HEK293 (cell line): ENCODE measurements at regions not wholly inside any gene's neighbourhood (a gene's known extent, or its start where the extent isn't known, plus 50 kb on each side); places are given as distances from the start of the nearest gene placed in this dataset.
A peak's percentile ranks its signal among the peaks of the same experiment; 100 is the strongest.

Source experiments
- CTCF ChIA-PET: fragments of 350-600 bp; formaldehyde crosslinking; extraction: SDS; loops from one replicate; lab custom pipeline; 2021; ENCODE audit warnings: antibody characterized with exemption; lab: Yijun Ruan, JAX
- POLR2A ChIA-PET: fragments of 300-600 bp; formaldehyde crosslinking; extraction: SDS; loops from one replicate; lab custom pipeline; 2020; ENCODE audit warnings: antibody characterized with exemption, inconsistent platforms; lab: Yijun Ruan, JAX
- H3K27ac ChIP-seq: fragments of 200-500 bp; sonication (Bioruptor generic); 2 replicates; pipeline ENCODE4 v1.5.1; 2014; ENCODE audit warnings: low read depth, low read length, control low read depth, inconsistent platforms; ENCODE audit errors: extremely low read depth
- H3K36me3 ChIP-seq, 2 experiments: fragments of 200-500 bp in 1 of 2; sonication (Bioruptor generic) in 1 of 2; 1 replicate in 1 of 2; 2 replicates in 1 of 2; pipeline ENCODE4 v1.5.1; 2014 to 2017; ENCODE audit warnings: inconsistent platforms in 2 of 2, low read length in 2 of 2; ENCODE audit not compliant: control insufficient read depth in 2 of 2, insufficient read depth in 1 of 2
- H3K4me1 ChIP-seq: fragments of 200-500 bp; sonication (Bioruptor generic); 2 replicates; pipeline ENCODE4 v1.5.1; 2014; ENCODE audit warnings: mild to moderate bottlenecking, low read length, inconsistent platforms; ENCODE audit not compliant: control insufficient read depth, insufficient read depth
- H3K4me3 ChIP-seq: 2 replicates; pipeline ENCODE4 v1.5.1; 2011; ENCODE audit warnings: low read depth, mild to moderate bottlenecking, control low read depth, low read length, moderate library complexity
- H3K9me3 ChIP-seq: fragments of 200-500 bp; sonication (Bioruptor generic); 2 replicates; pipeline ENCODE4 v1.5.1; 2014; ENCODE audit warnings: low read depth, low read length, inconsistent platforms; ENCODE audit not compliant: control insufficient read depth, insufficient read depth
- EGR2 ChIP-seq: fragments of 450-650 bp; formaldehyde crosslinking; IDR thresholded peaks from 2 replicates; pipeline ENCODE4 v1.5.1; 2016; ENCODE audit warnings: low read depth, missing biosample characterization, missing genetic modification characterization
- GLI4 ChIP-seq: fragments of 450-650 bp; formaldehyde crosslinking; IDR thresholded peaks from 2 replicates; pipeline ENCODE4 v1.5.1; 2016; ENCODE audit warnings: missing biosample characterization, missing genetic modification characterization
- PATZ1 ChIP-seq: fragments of 450-650 bp; formaldehyde crosslinking; IDR thresholded peaks from 2 replicates; pipeline ENCODE4 v1.5.1; 2016; ENCODE audit warnings: missing biosample characterization, missing genetic modification characterization
- PRDM1 ChIP-seq: fragments of 450-650 bp; formaldehyde crosslinking; IDR thresholded peaks from 2 replicates; pipeline ENCODE4; 2016; ENCODE audit warnings: missing biosample characterization, missing genetic modification characterization
- ZBTB20 ChIP-seq: fragments of 450-650 bp; formaldehyde crosslinking; IDR thresholded peaks from 2 replicates; pipeline ENCODE4 v1.5.1; 2016; ENCODE audit warnings: missing biosample characterization, missing genetic modification characterization
- ZNF184 ChIP-seq: fragments of 450-650 bp; IDR thresholded peaks from 2 replicates; pipeline ENCODE4 v1.5.1; 2018; ENCODE audit warnings: missing biosample characterization, mild to moderate bottlenecking, missing genetic modification characterization
- ZNF26 ChIP-seq: fragments of 450-650 bp; formaldehyde crosslinking; IDR thresholded peaks from 2 replicates; pipeline ENCODE4 v1.5.1; 2016; ENCODE audit warnings: missing biosample characterization, missing genetic modification characterization
- ZNF391 ChIP-seq: fragments of 450-650 bp; formaldehyde crosslinking; IDR thresholded peaks from 2 replicates; pipeline ENCODE4 v1.5.1; 2016; ENCODE audit warnings: low read depth, missing biosample characterization, missing genetic modification characterization, borderline replicate concordance
- ZNF544 ChIP-seq: fragments of 450-650 bp; formaldehyde crosslinking; IDR thresholded peaks from 2 replicates; pipeline ENCODE4 v1.5.0; 2017; ENCODE audit warnings: missing biosample characterization, missing genetic modification characterization
- ZNF624 ChIP-seq: fragments of 450-650 bp; formaldehyde crosslinking; IDR thresholded peaks from 2 replicates; pipeline ENCODE4 v1.5.1; 2017; ENCODE audit warnings: missing biosample characterization, missing genetic modification characterization
- ZNF626 ChIP-seq: fragments of 450-650 bp; sonication (Bioruptor Pico); formaldehyde crosslinking; IDR thresholded peaks from 2 replicates; pipeline ENCODE4 v1.5.1; 2018; ENCODE audit warnings: missing biosample characterization, missing genetic modification characterization, inconsistent platforms
- ZSCAN18 ChIP-seq: fragments of 450-650 bp; formaldehyde crosslinking; IDR thresholded peaks from 2 replicates; pipeline ENCODE4 v1.5.1; 2016; ENCODE audit warnings: missing biosample characterization, missing genetic modification characterization

- TF ChIP-seq PATZ1 (tag by site-specific recombination) (no peak), ZNF624 (tag by site-specific recombination) (no peak), EGR2 (tag by site-specific recombination) (no peak), ZNF26 (tag by site-specific recombination) (no peak)
Observed at GRCh38 chr9:84154320-84154719, 173.7 kb downstream of the RMI1 start (continued).

GRCh38 chr9:84163052-84163650, 177.4 kb downstream of the SLC28A3 start:
- no peaks in the 10 kb centered on the region for H3K9me3 ChIP-seq
- no peak overlapping the region for H3K27ac ChIP-seq
- H3K36me3 ChIP-seq = no peaks in the 10 kb centered on the region
- no peak overlapping the region for H3K4me3 ChIP-seq
- TF ChIP-seq ZBTB20 (tag by site-specific recombination) (0 out of 2 replicates have a peak, but pooled peaks have one; percentile 36), GLI4 (tag by site-specific recombination) (no peak)
- CTCF ChIA-PET = interaction anchor here (0.6 to 2.6 kb wide), 5 partner anchors 10 to 245 kb away, joined by 3 to 22 read pairs (median 3); no protein-coding TSS in a partner anchor
- POLR2A ChIA-PET = interaction anchor here (0.7 kb wide), 1 partner anchor 63 kb away, joined by 3 read pairs; no protein-coding TSS in a partner anchor
- H3K4me1 ChIP-seq = no peaks in the 10 kb centered on the region

GRCh38 chr9:84166891-84167290, 173.7 kb downstream of the SLC28A3 start:
- H3K36me3 ChIP-seq = no peaks in the 10 kb centered on the region
- H3K4me3 ChIP-seq = no peak overlapping the region
- ChIA-PET POLR2A (no interaction called here), CTCF (no interaction called here)
- TF ChIP-seq PRDM1 (tag by site-specific recombination) = no peak
- no peak for TF ChIP-seq ZNF184
- no peak for TF ChIP-seq ZNF544 (tag by site-specific recombination)
- no peak overlapping the region for H3K27ac ChIP-seq
- H3K9me3 ChIP-seq = no peaks in the 10 kb centered on the region
- no peaks in the 10 kb centered on the region for H3K4me1 ChIP-seq

GRCh38 chr9:84169240-84169639, 171.3 kb downstream of the SLC28A3 start:
- Histone ChIP-seq H3K27ac (no peak overlapping the region), H3K4me1 (no peaks in the 10 kb centered on the region), H3K36me3 (no peaks in the 10 kb centered on the region), H3K4me3 (no peak overlapping the region), H3K9me3 (no peaks in the 10 kb centered on the region)
- POLR2A ChIA-PET = no interaction called here
- no peak for TF ChIP-seq ZNF391 (tag by site-specific recombination)
- TF ChIP-seq ZNF626 (tag by site-specific recombination) = no peak
- no peak for TF ChIP-seq ZSCAN18 (tag by site-specific recombination)
- CTCF ChIA-PET = interaction anchor here (0.9 to 1.5 kb wide), 3 partner anchors 92 to 230 kb away, joined by 3 to 4 read pairs (median 4); no protein-coding TSS in a partner anchor
